HepG2 (cell line): ENCODE measurements at regions not wholly inside any gene's neighbourhood (a gene's known extent, or its start where the extent isn't known, plus 50 kb on each side); places are given as distances from the start of the nearest gene placed in this dataset.

Experiments used
- ATAC-seq: fragments of 200-7000 bp; cut with Tn5 transposase; 3 replicates; pipeline ENCODE4 v1.9.1; 2020; ENCODE audit warnings: mild to moderate bottlenecking, moderate library complexity
- BruUV-seq: library from RNA; stranded (reverse); fragments of 400-500 nt; replicated peaks from 2 replicates; lab custom pipeline; 2021; lab: Mats Ljungman, UMichigan
- CTCF ChIA-PET: fragments of 300-600 bp; formaldehyde crosslinking; extraction: SDS; loops from one replicate; lab custom pipeline; 2021; ENCODE audit warnings: low total read pairs, inconsistent platforms, low intra/inter-chr PET ratio; lab: Yijun Ruan, JAX
- POLR2A ChIA-PET: fragments of 350-600 bp; sonication (Branson Sonifier 250); formaldehyde crosslinking; loops from one replicate; lab custom pipeline; 2020; ENCODE audit warnings: antibody characterized with exemption, inconsistent platforms; lab: Yijun Ruan, JAX
- DNase-seq: peaks from one replicate; pipeline ENCODE4 v3.0.0-alpha.2; 2015; ENCODE audit warnings: low spot score
- FAIRE-seq: peaks from 3 replicates; lab custom pipeline; 2011; peaks lifted over from hg19 to GRCh38; lab: Jason Lieb, UNC
- H2AFZ ChIP-seq: one replicate; pipeline ENCODE4 v1.6.1; 2011; ENCODE audit warnings: low read length, inconsistent platforms
- H3K27ac ChIP-seq: fragments of 300-600 bp; 3 replicates; pipeline ENCODE4 v1.8.0; 2011; ENCODE audit warnings: mixed run types, mild to moderate bottlenecking, mixed read lengths, low read length, inconsistent platforms; ENCODE audit not compliant: insufficient read depth; ENCODE audit errors: extremely low read length
- H3K27me3 ChIP-seq, 2 experiments: fragments of 200-600 bp in 1 of 2; 2 replicates in 1 of 2; 3 replicates in 1 of 2; pipeline versions ENCODE4 v1.6.0 to v1.8.0; 2011; ENCODE audit warnings: low read length in 2 of 2, mild to moderate bottlenecking in 2 of 2, moderate library complexity in 2 of 2, inconsistent platforms in 1 of 2; ENCODE audit not compliant: insufficient read depth in 2 of 2, control insufficient read depth in 1 of 2
- H3K36me3 ChIP-seq, 2 experiments: fragments of 200-600 bp in 1 of 2; replicated peaks in 1 of 2; 2 replicates in 1 of 2; 3 replicates in 1 of 2; pipeline versions ENCODE4 v1.5.1 to v1.8.0; 2011; ENCODE audit warnings: low read length in 2 of 2, inconsistent platforms in 1 of 2; ENCODE audit not compliant: insufficient read depth in 2 of 2, control insufficient read depth in 1 of 2
- H3K4me1 ChIP-seq: 2 replicates; pipeline ENCODE4 v1.5.1; 2012; ENCODE audit warnings: low read length, inconsistent platforms; ENCODE audit not compliant: insufficient read depth
- H3K4me2 ChIP-seq: 2 replicates; pipeline ENCODE4 v1.6.0; 2011; ENCODE audit warnings: low read depth, low read length, inconsistent platforms
- H3K4me3 ChIP-seq, 3 experiments: fragments of 200-600 bp in 1 of 3; sonication (generic), shearing (Covaris generic) in 1 of 3; replicated peaks in 1 of 3; 2 replicates each; pipeline ENCODE4 v1.5.1; 2011 to 2016; ENCODE audit warnings: low read length in 3 of 3, inconsistent platforms in 2 of 3, low read depth in 2 of 3, mild to moderate bottlenecking in 2 of 3, control low read depth in 1 of 3, mixed read lengths in 1 of 3; ENCODE audit not compliant: insufficient read depth in 1 of 3
- H3K79me2 ChIP-seq: one replicate; pipeline ENCODE4 v1.6.1; 2011; ENCODE audit warnings: low read length, inconsistent platforms; ENCODE audit not compliant: insufficient read depth
- H3K9ac ChIP-seq: 2 replicates; pipeline ENCODE4 v1.6.0; 2011; ENCODE audit warnings: mild to moderate bottlenecking, low read depth, low read length, inconsistent platforms; ENCODE audit not compliant: insufficient read depth
- H3K9me3 ChIP-seq: 2 replicates; pipeline ENCODE4 v1.5.1; 2012; ENCODE audit warnings: mild to moderate bottlenecking, low read length
- H4K20me1 ChIP-seq: 2 replicates; pipeline ENCODE4 v1.6.0; 2011; ENCODE audit warnings: inconsistent platforms, mild to moderate bottlenecking, low read length, moderate library complexity; ENCODE audit not compliant: insufficient read depth
- JUNB ChIP-seq: sonication (generic); formaldehyde crosslinking; IDR thresholded peaks from 2 replicates; pipeline ENCODE4 v1.8.0; 2022; ENCODE audit warnings: missing genetic modification reagents, mild to moderate bottlenecking, borderline replicate concordance
- TCF12 ChIP-seq, 2 experiments: fragments of 450-650 bp in 1 of 2; sonication (generic) in 1 of 2; formaldehyde crosslinking in 1 of 2; IDR thresholded peaks; 2 replicates each; pipeline versions ENCODE4 v1.6.1 to v1.8.0; 2017 to 2022; ENCODE audit warnings: antibody characterized with exemption in 1 of 2, mild to moderate bottlenecking in 1 of 2, missing genetic modification reagents in 1 of 2, moderate library complexity in 1 of 2
- ZBTB33 ChIP-seq: sonication (generic); formaldehyde crosslinking; IDR thresholded peaks from 2 replicates; pipeline ENCODE4 v1.4.0; 2020; ENCODE audit warnings: missing genetic modification reagents
- WGBS: methylation state at CpG from one replicate; pipeline ENCODE4 v1.1.6; 2017; ENCODE audit warnings: low lambda C conversion rate; 5-methylcytosine and 5-hydroxymethylcytosine counted together
- in situ Hi-C: cut with HindIII; loops from 2 replicates; pipeline ENCODE4 v1.10.0; 2017; ENCODE audit warnings: low pct_unique_long_range_greater_than_20kb; ENCODE audit not compliant: extremely low pct_ligation_motif_present
- intact Hi-C: fragments of 100-400 bp; cut with micrococcal nuclease; formaldehyde crosslinking; loops from one replicate; pipeline ENCODE4 v1.10.0; 2022; ENCODE audit not compliant: unreplicated experiment
- TF ChIP-seq, protein P1 (sequence below): sonication (generic); formaldehyde crosslinking; IDR thresholded peaks from 2 replicates; pipeline ENCODE4 v1.5.0; 2020; ENCODE audit warnings: mild to moderate bottlenecking, missing genetic modification reagents
- TF ChIP-seq, protein P2 (sequence below): sonication (generic); formaldehyde crosslinking; IDR thresholded peaks from 2 replicates; pipeline ENCODE4 v1.5.0; 2020; ENCODE audit warnings: missing genetic modification reagents

DNA sequence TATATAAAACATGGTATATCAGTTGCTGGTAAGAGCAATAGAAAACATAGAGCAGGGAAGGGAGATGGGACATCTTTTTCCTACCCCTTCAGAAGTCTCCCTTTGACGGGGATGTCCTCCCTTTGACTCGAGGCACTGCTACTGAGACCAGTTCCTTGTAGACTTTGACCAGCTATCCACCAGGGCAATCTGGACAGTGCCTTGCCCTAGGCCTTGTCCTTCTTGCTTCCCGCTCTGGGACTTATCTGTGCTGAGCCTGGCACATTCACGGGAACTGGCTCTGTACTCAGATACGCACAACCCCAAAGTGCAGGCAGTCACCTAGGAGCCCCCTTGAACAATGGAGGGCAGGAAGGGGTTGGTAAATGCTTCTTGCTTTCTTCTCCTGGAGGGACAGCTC, 116.6 kb upstream of the ANKH start:
- CTCF ChIA-PET = no interaction called here

More for the DNA sequence above, 116.6 kb upstream of the ANKH start:
- Histone ChIP-seq H3K9me3 (no peaks in the 10 kb centered on the region), H3K4me1 (peaks cover 8% of the 10 kb centered on the region), H3K4me2 (no peak overlapping the region)
- no peak for FAIRE-seq
- TF ChIP-seq, protein P1, sequence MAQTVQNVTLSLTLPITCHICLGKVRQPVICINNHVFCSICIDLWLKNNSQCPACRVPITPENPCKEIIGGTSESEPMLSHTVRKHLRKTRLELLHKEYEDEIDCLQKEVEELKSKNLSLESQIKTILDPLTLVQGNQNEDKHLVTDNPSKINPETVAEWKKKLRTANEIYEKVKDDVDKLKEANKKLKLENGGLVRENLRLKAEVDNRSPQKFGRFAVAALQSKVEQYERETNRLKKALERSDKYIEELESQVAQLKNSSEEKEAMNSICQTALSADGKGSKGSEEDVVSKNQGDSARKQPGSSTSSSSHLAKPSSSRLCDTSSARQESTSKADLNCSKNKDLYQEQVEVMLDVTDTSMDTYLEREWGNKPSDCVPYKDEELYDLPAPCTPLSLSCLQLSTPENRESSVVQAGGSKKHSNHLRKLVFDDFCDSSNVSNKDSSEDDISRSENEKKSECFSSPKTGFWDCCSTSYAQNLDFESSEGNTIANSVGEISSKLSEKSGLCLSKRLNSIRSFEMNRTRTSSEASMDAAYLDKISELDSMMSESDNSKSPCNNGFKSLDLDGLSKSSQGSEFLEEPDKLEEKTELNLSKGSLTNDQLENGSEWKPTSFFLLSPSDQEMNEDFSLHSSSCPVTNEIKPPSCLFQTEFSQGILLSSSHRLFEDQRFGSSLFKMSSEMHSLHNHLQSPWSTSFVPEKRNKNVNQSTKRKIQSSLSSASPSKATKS (CRISPR knock-in tag) = no peak
- TF ChIP-seq ZBTB33 = no peak
- no peak for TF ChIP-seq JUNB
- TF ChIP-seq, protein P2, sequence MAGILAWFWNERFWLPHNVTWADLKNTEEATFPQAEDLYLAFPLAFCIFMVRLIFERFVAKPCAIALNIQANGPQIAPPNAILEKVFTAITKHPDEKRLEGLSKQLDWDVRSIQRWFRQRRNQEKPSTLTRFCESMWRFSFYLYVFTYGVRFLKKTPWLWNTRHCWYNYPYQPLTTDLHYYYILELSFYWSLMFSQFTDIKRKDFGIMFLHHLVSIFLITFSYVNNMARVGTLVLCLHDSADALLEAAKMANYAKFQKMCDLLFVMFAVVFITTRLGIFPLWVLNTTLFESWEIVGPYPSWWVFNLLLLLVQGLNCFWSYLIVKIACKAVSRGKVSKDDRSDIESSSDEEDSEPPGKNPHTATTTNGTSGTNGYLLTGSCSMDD (CRISPR knock-in tag) = no peak
- TF ChIP-seq TCF12 (IDR thresholded peaks at IDR 0.05) = no peak
- no peak for TF ChIP-seq TCF12 (CRISPR knock-in tag; IDR thresholded peaks at IDR 0.05)
- TF ChIP-seq, all 625 proteins: peak for 0
- ATAC-seq (no peak), DNase-seq (no peak)
- Histone ChIP-seq H4K20me1 (no peaks in the 10 kb centered on the region), H2AFZ (no peak overlapping the region), H3K36me3 (no peaks in the 10 kb centered on the region), H3K4me3 (no peak overlapping the region), H3K79me2 (no peaks in the 10 kb centered on the region), H3K27me3 (no peaks in the 10 kb centered on the region), H3K27ac (no peak overlapping the region), H3K9ac (no peak overlapping the region)
- POLR2A ChIA-PET = no interaction called here
- in situ Hi-C loops (no loop called here), intact Hi-C loops (no loop called here)
- 33% methylated on average over 5 of the region's 5 CpGs for WGBS
- BruUV-seq = no TSS peak
